Kidney (tissue), 13 donors: ENCODE measurements at regions not wholly inside any gene's neighbourhood (a gene's known extent, or its start where the extent isn't known, plus 50 kb on each side); places are given as distances from the start of the nearest gene placed in this dataset.

ENCODE experiments used
- DNase-seq, 5 donors: peaks; one replicate each; pipeline ENCODE4 v3.0.0-alpha.2; 2013 to 2020
- FAIRE-seq: peaks from 2 replicates; lab custom pipeline; 2012; peaks lifted over from hg19 to GRCh38; lab: Jason Lieb, UNC
- H3K27ac ChIP-seq, 2 donors: one replicate each; pipeline ENCODE4 v1.7.0; 2013; ENCODE audit warnings: low read depth in 2 of 2, low read length in 2 of 2, inconsistent platforms in 1 of 2
- H3K27me3 ChIP-seq: one replicate; pipeline ENCODE4 v1.7.1; 2013; ENCODE audit warnings: low read length, inconsistent platforms; ENCODE audit not compliant: control insufficient read depth, insufficient read depth
- H3K36me3 ChIP-seq, 3 donors: one replicate each; pipeline versions ENCODE4 v1.7.0 to v1.7.1; 2013; ENCODE audit warnings: low read length in 3 of 3, control low read depth in 1 of 3, inconsistent platforms in 1 of 3; ENCODE audit not compliant: insufficient read depth in 3 of 3, control insufficient read depth in 2 of 3
- H3K4me1 ChIP-seq, 3 donors: one replicate each; pipeline versions ENCODE4 v1.7.0 to v1.7.1; 2013; ENCODE audit warnings: low read length in 3 of 3, inconsistent platforms in 1 of 3, low read depth in 1 of 3; ENCODE audit not compliant: control insufficient read depth in 2 of 3, insufficient read depth in 2 of 3
- H3K4me3 ChIP-seq, 3 donors: one replicate each; pipeline versions ENCODE4 v1.7.0 to v1.8.1; 2013; ENCODE audit warnings: low read length in 3 of 3, control low read depth in 1 of 3, inconsistent platforms in 1 of 3
- H3K9ac ChIP-seq, 3 donors: one replicate each; pipeline versions ENCODE4 v1.7.0 to v1.7.1; 2013; ENCODE audit warnings: low read length in 3 of 3, control low read depth in 1 of 3, inconsistent platforms in 1 of 3
- H3K9me3 ChIP-seq, 3 donors: one replicate each; pipeline versions ENCODE4 v1.7.0 to v1.7.1; 2013; ENCODE audit warnings: low read length in 3 of 3, control low read depth in 1 of 3, inconsistent platforms in 1 of 3; ENCODE audit not compliant: control insufficient read depth in 2 of 3, insufficient read depth in 1 of 3
- intact Hi-C: fragments of 100-400 bp; cut with DNase I; formaldehyde crosslinking; loops from one replicate; pipeline ENCODE4 v1.11.1; 2022
- TF ChIP-seq, protein P1 (sequence below): IDR thresholded peaks from 3 replicates; pipeline ENCODE4 v1.5.1; 2012; ENCODE audit warnings: mild to moderate bottlenecking, moderate library complexity, borderline replicate concordance; ENCODE audit not compliant: insufficient read depth; ENCODE audit errors: extremely low read depth
- donor health status: control.
- donor health status: control.
- donor health status: control.
- donor health status: control.
- donor health status: control.
- donor health status: DM: yes; HTN: yes; CAD: no.
- donor health status: Normal renal cell carcinoma (clear cell type).

DNA sequence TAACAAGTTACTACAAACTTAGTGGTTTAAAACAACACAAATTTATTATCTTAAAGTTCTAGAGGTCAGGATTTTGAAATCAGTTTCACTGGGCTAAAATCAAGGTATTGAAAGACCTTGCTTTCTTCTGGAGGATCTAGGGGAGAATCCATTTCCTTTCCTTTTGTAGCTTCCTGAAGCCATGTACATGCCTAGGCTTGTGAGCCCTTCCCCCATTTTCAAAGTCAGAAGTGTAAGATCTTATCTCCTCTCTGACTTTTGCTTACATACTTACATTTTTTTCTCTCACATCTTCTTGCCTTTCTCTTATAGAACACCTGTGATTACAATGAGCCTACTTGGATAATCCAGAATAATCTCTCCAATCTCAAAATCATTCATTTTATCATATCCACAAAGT is 78.7 kb upstream of the MBOAT2 start:
- no peak for FAIRE-seq
- Histone ChIP-seq H3K4me3 (no peak overlapping the region), H3K36me3 (no peaks in the 10 kb centered on the region), H3K4me1 (no peaks in the 10 kb centered on the region), H3K9me3 (peaks cover 0 to 2% (median 0%) of the 10 kb centered on the region in 3 donors), H3K27ac (no peak overlapping the region), H3K27me3 (no peaks in the 10 kb centered on the region), H3K9ac (no peak overlapping the region)
- TF ChIP-seq, protein P1, sequence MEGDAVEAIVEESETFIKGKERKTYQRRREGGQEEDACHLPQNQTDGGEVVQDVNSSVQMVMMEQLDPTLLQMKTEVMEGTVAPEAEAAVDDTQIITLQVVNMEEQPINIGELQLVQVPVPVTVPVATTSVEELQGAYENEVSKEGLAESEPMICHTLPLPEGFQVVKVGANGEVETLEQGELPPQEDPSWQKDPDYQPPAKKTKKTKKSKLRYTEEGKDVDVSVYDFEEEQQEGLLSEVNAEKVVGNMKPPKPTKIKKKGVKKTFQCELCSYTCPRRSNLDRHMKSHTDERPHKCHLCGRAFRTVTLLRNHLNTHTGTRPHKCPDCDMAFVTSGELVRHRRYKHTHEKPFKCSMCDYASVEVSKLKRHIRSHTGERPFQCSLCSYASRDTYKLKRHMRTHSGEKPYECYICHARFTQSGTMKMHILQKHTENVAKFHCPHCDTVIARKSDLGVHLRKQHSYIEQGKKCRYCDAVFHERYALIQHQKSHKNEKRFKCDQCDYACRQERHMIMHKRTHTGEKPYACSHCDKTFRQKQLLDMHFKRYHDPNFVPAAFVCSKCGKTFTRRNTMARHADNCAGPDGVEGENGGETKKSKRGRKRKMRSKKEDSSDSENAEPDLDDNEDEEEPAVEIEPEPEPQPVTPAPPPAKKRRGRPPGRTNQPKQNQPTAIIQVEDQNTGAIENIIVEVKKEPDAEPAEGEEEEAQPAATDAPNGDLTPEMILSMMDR, result no peak
- intact Hi-C loops, result no loop called here
- DNase-seq, result no peak

DNA sequence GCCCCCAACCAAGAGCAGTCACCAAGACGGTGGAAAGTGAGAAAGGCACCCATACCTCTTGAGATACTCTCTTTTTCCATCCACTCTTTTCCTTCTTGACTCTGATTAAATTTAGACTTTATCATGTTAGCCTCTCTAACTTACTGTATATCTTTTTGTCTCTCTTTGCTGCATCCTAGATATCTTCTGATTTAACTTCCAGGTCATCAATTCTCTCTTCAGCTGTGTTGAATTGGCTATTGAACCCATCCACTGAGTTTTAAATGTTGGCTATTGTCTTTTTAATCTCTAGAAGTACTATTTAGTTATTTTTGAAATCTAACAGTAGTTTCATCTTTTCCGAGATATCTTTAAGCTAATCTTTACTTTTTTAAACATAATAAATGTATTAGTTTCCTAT is 78.3 kb upstream of the MBOAT2 start:
- H3K27ac ChIP-seq, result no peak overlapping the region
- intact Hi-C loops, result no loop called here
- no peak overlapping the region for H3K4me3 ChIP-seq
- DNase-seq (no peak), FAIRE-seq (no peak)
- peaks cover 0 to 2% (median 0%) of the 10 kb centered on the region in 3 donors for H3K9me3 ChIP-seq
- H3K4me1 ChIP-seq, result no peaks in the 10 kb centered on the region
- H3K36me3 ChIP-seq, result no peaks in the 10 kb centered on the region
- TF ChIP-seq, protein P1, result no peak
- H3K9ac ChIP-seq, result no peak overlapping the region
- H3K27me3 ChIP-seq, result no peaks in the 10 kb centered on the region

DNA sequence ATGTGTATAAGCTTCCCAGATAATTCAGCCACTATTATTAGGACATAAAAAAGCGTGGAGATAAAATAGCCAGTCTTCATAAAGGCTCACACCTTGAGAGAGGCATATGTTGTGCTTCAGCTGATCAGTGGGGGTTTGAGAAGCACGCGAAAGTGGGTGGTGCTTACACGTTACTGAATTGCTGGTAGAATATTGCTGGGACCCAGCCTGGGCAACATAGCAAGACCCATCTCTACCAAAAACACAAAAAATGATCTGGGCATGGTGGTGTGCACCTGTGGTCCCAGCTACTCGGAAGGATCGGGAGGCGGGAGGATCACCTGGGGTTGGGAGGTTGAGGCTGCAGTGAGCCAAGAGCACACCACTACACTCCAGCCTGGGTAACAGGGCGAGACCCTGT is 74.9 kb upstream of the MBOAT2 start:
- intact Hi-C loops, result no loop called here
- no peaks in the 10 kb centered on the region for H3K27me3 ChIP-seq
- peaks cover 0 to 2% (median 0%) of the 10 kb centered on the region in 3 donors for H3K9me3 ChIP-seq
- H3K27ac ChIP-seq, result no peak overlapping the region
- FAIRE-seq, result no peak
- H3K4me3 ChIP-seq, result no peak overlapping the region
- TF ChIP-seq, protein P1, result no peak
- H3K4me1 ChIP-seq, result no peaks in the 10 kb centered on the region
- no peaks in the 10 kb centered on the region for H3K36me3 ChIP-seq
- no peak overlapping the region for H3K9ac ChIP-seq
- no peak for DNase-seq

DNA sequence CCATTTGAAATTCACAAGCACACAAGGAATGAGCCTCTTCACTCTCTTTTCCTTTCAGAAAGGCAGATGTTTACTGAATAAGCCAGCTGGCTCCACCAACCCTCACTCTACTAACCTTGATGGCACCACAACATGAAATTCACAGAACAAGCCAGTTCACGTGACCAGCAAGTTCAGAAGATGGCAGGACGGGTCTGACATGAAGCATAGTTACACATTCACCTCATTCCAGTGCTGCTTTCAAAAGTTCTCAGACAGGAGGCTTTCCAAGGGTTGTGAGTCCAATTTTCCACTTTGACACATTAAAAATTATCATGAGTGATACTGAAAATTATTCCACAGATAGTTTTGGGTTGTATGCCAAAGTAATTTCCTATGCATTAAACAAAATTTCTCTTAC is 74.2 kb upstream of the MBOAT2 start:
- intact Hi-C loops, result no loop called here
- H3K27ac ChIP-seq, result no peak overlapping the region
- H3K4me3 ChIP-seq, result no peak overlapping the region
- H3K9ac ChIP-seq, result no peak overlapping the region
- no peak for DNase-seq
- no peaks in the 10 kb centered on the region for H3K36me3 ChIP-seq
- peaks cover 0 to 2% (median 0%) of the 10 kb centered on the region in 3 donors for H3K9me3 ChIP-seq
- no peaks in the 10 kb centered on the region for H3K27me3 ChIP-seq
- FAIRE-seq, result no peak
- TF ChIP-seq, protein P1, result no peak
- H3K4me1 ChIP-seq, result no peaks in the 10 kb centered on the region
